Inflammatory macrophage treated with lipopolysaccharide for 4 hours (primary cell): ENCODE measurements at regions not wholly inside any gene's neighbourhood (a gene's known extent, or its start where the extent isn't known, plus 50 kb on each side); places are given as distances from the start of the nearest gene placed in this dataset.
"Not testable (repeated sequence)": the region's sequence is repeated elsewhere in the genome, so short reads cannot be mapped to it uniquely, and the experiment has no call there.

ENCODE experiments used
- DNase-seq: peaks from one replicate; pipeline ENCODE4 v3.0.0-alpha.2; 2020

DNA sequence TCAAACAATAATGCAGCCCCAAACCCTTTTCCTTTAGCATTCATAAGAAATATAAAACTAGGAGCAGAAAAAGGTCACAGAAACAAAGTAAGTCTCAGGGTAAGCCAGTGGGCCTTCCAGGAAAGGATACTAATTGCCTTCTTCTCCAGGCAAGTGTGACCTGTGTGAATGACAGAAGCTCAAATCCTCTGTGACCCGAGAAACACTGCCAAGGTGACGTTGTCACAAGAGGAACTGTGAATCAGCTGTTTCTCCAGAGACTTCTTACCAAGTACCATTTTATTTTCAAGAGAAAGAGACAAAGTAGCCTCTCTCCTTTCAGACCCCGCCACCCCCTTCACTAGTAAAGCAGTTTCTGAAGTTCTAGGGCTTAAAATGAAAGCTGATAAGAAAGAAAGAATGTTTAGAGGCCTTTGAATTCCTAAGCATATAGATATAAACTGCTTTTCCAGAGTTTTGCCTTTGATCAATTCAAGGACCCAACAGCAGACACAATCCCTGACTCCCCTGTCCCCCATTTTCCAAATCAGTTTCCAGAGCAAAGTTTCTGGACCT lies 155.6 kb downstream of the NUF2 start:
- no peak for DNase-seq

DNA sequence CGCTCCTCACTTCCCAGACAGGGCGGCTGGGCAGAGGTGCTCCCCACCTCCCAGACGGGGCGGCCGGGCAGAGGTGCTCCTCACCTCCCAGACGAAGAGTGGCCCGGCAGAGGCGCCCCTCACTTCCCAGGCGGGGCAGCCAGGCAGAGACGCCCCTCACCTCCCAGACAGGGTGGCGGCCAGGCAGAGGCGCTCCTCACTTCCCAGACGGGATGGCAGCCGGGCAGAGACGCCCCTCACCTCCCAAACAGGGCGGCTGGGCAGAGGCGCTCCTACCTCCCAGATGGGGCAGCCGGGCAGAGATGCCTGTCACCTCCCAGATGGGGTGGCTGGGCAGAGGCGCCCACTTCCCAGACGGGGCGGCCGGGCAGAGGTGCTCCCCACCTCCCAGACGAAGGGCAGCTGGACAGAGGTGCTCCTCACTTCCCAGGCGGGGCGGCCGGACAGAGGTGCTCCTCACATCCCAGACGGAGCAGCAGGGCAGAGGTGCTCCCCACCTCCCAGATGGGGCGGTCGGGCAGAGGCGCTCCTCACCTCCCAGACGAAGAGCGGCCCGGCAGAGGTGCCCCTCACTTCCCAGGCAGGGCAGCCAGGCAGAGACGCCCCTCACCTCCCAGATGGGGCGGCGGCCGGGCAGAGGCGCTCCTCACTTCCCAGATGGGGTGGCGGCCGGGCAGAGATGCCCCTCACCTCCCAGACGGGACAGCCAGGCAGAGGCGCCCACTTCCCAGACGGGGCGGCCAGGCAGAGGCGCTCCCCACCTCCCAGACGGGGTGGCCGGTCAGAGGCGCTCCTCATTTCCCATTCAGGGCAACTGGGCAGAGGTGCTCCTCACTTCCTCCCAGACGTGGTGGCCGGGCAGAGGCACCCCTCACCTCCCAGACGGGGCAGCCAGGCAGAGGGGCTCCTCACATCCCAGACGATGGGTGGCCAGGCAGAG lies 176.9 kb downstream of the NUF2 start:
- DNase-seq, result not testable (repeated sequence)

DNA sequence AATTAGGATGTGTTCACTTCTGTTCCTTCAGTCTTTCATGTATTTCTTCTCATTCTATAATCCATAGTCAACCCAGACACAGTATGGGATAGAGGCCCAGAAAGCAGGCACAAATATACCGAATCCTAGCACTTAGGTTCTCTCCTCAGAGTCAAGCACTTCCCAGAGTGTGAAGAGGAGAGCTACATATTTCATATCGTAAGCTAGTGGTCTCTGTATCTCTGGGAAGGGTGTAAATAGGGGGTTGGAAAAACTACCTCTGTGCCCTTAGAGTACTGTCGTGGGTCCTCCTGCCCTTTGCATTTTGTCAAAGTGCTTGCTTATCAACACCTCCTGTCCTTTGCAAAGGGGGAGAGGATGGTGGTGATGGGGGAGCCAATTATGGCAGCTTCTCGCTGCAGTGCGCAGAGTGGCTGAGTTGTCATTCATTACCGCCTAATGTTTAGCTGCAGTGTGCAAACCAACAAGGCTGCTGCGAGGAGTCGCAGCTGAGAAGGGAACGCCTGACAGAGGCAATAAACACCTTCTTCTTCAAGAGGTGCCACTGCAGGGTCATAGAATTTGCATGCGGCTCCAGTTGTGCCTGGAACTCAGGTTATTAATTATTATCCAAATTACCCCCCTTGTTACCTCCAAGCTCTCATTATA lies 182.7 kb downstream of the NUF2 start:
- DNase-seq, result no peak

DNA sequence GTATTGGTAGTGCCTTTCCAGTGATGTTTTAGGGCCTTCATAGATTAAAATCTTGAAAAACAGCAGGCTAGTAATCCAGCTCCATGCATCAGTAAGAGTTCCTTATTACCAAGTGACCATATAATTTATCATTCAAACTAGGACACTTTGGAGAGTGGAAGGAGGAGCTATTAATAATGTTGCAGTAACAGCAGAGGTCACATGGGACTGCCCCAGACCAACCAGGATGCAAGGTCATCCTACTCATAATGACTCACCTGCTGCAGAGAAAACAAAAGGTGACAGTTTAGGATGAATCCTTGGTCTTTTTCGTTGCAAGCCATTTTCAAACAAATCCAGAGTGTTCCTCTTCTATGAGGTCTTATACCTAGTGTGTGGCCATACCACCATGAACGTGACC lies 187.4 kb downstream of the NUF2 start:
- no peak for DNase-seq

DNA sequence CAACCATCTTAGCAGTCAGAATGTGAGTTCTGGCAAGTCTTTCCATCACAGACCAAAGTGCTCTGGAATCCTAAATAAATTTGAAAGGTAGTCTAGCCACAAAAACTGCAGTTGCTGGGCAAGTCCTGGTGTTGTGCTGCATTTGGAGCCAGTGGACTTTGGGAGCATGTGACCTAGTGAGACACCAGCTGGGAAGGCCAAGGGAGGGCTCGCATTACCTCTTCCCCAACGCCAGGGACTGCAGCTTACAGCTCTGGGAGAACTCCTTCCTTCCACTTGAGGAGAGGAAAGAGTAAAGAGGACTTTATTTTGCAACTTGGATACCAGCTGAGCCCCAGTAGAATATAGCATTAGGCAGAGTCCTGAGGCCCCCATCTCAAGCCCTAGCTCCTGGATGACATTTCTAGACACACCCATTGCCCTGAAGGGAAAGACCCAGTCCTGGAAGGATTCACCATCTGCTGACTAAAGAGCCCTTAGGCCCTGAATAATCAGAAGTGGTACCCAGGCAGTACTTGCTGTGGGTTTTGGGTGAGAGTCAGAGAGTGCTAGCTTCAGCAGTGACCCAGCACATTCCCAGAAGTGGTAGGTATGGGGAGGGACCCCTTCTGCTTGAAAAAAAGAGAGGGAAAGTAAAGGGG lies 190.7 kb downstream of the NUF2 start:
- no peak for DNase-seq

DNA sequence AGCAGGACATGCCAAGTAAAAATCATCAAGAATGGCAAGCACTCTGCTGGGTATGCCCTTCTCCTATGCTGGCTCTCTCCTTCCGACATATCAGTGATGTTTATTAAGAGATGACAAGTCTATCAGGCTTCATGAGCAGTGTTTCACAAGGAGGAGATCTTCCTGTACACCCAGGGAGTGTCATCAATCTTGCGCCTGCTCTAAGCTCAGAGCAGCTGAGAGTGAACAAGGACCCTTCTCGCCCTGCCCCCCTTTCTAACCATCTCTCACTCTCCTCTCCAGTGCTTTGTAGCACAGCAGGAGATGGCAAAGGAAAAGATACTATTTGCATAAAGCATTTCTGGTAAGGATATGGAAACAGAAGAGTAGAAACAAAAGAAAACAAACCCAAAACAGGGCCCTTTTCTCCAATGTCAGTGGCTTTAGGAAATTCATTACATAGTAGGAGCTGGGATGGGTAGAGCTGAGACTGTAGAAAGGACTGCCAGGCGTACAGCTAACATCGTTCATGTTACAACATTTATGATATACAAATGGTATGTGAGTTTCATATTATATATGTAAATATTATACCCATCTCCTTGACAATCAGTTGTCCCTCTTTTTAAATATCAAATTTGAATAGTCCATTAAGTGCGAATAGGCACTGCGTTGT lies 201.7 kb downstream of the NUF2 start:
- no peak for DNase-seq

DNA sequence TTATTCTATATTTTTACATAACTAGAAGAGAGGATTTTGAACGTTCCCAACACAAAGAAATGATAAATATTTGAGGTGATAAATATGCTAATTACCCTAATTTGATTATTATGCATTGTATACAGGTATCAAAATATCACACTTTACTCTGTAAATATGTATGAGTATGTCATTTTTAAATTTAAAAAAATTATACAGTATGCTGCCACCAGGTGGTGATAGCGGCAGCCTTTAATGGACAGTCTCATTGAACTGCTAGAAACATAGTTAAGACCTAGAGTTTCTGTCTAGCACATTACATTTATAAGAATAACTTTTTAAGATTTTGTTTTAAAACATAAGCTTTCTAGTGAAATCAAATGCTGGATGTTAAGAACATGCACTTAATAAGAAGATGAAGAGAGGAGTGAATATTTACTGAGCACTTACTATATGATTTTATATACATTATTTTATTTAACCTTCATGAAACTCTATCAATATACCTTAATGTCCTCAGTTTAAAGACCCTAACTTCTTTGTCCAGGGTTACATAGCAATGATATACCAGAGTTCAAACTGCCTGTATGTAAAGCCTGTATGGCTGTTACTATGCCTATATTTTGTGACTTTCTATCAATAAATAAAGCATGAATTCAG lies 207.1 kb downstream of the NUF2 start:
- peak; percentile 4 for DNase-seq

DNA sequence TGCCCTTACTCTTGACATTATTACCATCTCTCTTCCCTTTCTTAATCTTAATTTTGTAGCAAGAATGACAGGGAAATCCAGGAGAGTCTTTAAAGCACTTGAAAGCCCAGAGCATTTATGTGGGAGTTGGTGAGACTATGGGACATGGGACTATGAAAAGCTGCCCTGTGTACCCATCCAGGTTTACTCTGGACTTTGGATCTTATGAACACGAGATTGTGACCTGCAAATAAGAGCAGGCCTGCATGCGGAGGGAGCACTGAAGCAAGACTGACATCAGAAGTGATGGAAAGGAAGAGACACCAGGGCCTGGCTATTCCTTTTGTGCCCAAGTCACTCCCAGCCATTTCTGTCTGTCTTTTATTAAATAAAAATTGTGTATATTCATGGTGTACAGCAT lies 209.6 kb downstream of the NUF2 start:
- no peak for DNase-seq

DNA sequence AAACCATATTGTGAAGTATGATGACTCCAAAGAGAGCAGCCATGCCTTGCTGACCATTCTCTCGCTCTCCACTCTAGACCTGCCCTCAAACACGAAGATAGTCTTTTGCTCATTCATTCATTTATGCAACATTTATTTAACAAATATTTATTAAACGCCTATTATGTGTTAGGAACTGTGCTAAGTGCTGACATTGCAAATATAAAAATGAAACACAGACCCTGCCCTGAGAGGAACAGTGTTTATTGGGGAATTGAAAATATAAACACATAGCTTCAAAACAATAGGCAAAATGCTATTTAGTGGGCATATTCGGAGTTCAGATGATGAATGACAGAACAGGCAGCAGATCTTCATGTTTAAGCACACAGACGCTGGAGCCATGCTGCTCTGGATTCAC lies 213.6 kb downstream of the NUF2 start:
- no peak for DNase-seq

DNA sequence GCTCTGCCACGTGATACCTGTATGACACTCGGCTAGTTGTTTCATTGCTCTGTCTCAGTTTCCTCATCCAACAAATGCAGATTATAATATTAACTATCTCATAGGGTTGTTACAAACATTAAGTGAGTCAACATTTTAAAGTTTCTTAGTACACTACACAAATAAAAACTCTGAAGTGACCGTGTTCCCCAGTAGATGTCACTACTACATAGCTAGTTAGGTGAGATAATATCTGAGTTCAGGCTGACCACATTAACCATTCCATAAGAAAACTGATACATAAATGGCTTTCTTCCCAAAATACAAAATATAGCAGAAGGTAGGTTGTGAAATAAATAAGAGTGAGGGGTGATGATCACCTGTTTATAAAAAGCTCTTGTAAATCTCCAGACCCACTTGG lies 214.1 kb downstream of the NUF2 start:
- peak; percentile 8 for DNase-seq

DNA sequence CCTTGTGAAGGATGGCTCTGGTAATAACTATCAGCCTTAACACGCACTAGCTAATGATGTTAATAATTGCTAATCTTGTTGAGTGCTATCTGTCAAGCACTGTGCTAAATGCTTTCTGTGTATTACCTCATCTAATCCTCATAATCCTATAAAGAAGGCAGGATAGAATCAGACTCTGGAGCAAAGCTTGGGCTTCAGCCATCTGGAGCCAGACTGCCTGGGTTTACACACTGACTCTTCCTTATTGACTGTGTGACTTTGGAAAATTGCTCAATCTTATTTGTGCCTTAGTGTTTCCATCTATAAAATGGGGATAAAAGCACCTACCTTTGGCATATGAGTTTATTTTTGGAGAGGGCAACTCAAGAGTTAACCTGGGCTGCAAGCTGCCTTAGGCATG lies 216.1 kb downstream of the NUF2 start:
- no peak for DNase-seq

DNA sequence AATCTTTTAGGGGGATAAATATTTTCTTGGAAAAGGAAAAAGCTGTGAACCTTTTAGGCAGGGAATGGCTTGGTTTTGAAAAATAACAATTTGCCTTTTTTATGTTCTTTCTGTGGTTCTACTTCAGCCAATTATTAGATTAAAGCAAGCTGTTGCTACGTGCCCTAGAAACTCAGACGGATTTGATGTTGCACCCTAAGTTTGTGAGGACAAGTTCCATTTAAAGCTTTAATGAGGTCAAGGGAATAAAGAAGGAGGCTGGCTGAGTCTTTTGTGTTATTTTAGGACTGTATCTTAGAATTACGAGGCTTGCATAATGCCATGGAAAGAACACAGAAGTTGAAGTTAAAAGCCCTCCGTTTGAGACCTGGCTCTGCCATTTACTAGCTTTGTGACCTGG lies 216.9 kb downstream of the NUF2 start:
- DNase-seq, result no peak

DNA sequence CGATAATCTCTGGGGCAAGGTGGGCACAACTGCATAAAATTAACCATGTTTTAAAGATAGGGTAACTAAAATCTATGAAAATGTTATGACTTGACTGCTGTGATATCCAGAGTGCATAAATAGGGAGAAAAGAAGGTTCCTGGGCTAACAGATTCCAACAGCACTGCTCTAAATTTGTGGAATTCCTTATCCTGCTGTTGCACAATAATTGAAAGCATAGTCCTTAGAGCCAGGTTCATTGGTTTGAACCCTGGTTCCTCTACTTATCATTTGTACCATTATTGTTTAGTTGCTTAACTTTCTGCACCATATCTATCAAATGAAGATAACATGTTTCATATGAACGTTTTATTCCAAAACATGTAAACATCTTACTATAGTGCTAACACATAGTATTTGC lies 219.0 kb downstream of the NUF2 start:
- DNase-seq, result no peak

DNA sequence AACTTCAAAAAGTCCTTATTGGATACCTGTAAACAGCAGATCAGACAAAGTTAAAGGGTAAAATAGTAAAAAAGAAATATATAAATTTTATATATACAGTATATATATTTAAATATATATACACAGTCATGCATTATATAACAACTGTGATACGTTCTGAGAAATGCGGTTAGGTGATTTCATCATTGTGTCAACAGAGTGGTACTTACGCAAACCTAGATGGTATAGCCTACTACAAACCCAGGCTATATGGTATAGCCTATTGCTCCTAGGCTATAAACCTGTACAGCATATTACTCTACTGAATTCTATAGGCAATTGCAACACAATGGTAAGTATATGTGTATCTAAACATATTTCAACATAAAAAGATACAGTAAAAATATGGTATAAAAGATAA lies 222.7 kb downstream of the NUF2 start:
- no peak for DNase-seq

DNA sequence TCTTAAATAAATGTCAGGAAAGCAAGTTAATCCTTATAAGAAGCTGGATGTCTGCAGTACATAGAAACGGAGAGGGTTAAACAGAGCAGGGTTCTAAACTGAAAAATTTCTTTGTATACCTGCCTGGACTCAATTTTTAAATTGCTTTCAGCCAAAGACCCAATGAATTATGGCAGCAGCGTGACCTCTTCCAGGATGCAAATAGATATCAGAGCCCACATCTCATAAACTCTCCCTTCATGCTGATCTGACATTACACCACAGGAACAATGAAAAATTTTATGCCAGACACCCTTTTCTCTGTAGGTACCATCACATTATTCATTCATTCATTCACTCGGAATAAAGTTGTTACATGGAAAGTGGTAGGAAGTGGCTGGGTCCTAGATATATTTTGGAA lies 236.4 kb downstream of the NUF2 start:
- DNase-seq, result no peak

DNA sequence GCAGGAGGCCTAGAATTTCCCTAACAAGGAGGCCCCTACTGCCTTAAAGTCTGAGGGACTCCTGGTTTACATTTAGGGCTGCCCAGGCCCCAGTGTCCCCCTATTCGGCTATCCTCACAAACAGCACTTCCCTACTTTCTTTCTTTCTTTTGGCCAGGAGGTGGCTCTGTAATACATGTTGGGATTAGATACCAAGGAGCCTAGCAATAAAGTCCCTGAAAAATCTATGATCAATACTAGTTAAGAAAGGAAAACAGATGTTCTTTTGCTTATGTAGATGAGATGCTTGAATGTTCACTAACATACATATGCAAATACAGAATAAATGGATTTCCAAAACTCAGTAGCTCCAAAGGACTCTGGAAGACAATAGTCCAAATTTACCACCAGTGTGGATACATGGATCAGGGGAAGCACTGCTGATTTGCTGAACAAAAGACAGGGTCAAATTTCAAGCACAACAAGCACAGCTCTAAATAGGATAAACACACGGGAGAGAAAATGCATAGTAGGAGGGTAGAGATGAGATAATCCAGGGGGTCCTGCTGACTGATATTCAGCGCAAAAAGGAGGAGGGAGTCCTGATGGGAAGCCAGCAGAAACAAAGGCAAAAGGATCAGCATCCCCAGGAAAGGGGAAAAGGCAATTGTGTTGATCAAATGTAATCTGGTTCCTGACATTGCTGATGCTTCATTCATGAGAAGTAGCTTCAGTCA lies 240.0 kb downstream of the NUF2 start:
- no peak for DNase-seq

DNA sequence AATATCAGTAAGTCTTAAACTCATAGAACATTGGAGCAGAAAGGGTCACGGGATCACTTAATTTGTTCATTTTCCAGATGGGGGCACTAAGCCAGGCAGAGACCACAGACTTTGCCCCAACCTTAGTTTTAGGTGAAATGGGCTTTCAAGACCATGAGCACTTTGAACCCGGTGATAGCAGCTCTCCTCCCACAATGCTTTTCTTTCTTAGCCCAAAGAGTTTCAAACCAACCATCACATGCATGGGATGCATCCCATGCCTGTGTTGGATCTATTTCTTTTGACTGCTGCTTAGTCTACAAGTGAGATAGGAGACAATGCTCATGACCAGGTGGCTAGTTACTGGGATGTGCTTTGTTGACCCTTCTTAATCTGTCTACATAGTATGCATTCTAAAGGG lies 240.6 kb downstream of the NUF2 start:
- DNase-seq, result no peak

DNA sequence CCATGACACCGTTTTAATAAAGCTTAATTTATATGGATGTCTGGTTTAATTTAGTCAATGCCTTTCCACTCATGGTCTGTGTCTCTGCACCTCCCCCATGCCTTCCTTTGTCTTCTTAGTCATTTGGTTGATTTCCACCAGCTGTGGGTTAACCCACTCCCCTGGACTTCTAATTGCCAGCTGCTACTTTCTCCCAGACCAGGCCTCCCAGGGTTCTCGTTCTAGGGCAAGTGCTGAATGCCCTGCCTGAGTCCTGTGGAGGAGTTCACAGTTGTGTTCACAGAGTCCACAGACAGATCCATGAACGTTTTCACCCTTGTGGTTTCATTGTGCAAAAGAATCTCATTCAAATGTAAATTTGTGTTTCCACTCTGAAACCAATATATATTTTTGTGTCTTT lies 243.4 kb downstream of the NUF2 start:
- DNase-seq, result no peak

DNA sequence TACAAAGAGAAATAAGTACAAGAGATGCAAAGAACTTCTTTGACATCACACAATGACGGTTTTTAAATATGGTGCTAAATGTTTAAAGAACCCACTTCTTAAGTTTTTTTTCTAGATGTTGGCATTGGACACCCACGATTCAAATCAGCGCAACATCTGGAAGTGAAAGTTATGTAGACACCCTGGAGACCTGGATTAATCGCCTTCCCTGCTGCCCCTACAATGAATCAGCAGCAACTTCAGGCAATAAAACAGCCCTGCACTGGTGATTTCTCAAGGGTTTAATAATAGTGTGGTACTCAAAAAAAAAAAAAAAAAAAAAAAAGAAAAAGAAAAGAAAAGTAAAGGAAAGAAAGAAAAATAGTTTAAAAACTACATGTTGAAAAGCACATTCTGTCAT lies 248.3 kb downstream of the NUF2 start:
- no peak for DNase-seq

DNA sequence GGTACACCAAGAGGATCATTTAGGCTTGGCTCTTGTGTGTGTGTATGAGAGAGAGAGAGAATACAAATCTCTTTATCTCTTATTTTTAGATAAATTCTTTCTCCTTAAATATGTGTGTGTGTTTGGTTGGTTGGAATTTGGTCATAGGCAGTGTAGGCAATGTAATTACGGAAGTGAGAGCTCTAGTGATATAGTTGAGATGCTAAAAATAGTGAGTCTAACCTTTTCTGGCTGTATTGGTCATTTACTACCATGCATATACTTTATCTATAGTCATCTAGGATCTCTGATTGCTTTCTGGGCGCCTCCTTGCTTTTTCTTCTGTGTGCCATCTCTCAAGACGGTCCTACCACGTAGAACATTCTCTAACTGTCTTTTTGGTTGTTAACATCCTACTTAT lies 250.2 kb downstream of the NUF2 start:
- no peak for DNase-seq

DNA sequence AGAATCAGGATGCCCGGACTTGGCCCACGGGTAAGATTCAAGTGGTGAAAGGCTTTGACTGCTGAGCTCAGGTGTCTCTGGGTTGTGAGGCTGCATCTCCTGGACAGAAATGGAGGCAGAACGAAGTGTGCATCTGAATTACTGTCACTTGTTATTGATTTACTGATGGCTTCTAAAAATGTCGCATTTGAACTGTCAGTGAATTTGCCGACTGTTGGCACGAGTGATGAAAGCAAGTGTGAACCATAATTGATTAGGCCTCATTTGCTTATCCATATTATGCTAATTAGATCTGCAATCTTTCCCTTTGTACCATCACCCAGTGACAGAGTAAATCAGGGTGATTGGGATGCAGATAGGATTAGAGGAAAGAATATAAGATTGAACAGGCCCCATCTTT lies 252.4 kb downstream of the NUF2 start:
- no peak for DNase-seq

DNA sequence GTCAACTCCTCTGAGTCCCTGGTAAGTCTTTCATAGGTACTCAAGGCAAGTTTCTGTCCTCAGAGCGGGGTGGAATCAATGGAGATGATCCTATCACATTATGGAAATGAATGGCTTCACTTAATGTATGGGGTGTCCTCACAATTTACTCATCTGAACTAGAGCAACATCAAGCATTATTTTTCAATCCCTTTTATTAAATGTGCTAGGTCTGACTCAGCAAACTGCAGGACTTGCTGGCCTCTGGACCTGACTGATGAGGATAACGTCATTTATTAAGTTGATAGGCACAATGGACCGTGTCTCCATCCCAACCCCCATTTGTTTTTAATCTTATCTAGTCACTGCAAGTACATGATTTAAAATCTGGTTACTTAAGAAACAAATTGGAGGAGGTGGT lies 259.2 kb downstream of the NUF2 start:
- DNase-seq, result no peak
